Suprapubic skin (tissue), 4 donors: ENCODE measurements at regions not wholly inside any gene's neighbourhood (a gene's known extent, or its start where the extent isn't known, plus 50 kb on each side); places are given as distances from the start of the nearest gene placed in this dataset.

Experiments used
- DNase-seq, 2 donors: peaks; one replicate each; pipeline ENCODE4 v3.0.0-alpha.2; 2019; ENCODE audit warnings: low spot score in 2 of 2
- H3K27ac ChIP-seq: fragments of 200-600 bp; sonication (generic); one replicate; pipeline ENCODE4 v1.5.1; 2019
- H3K27me3 ChIP-seq: fragments of 200-600 bp; sonication (generic); one replicate; pipeline ENCODE4 v1.5.1; 2019
- H3K36me3 ChIP-seq: fragments of 200-600 bp; sonication (generic); one replicate; pipeline ENCODE4 v1.5.1; 2019
- H3K4me1 ChIP-seq: fragments of 200-600 bp; sonication (generic); one replicate; pipeline ENCODE4 v1.5.1; 2019
- H3K4me3 ChIP-seq: fragments of 200-600 bp; sonication (generic); one replicate; pipeline ENCODE4 v1.5.1; 2019; ENCODE audit warnings: mild to moderate bottlenecking
- H3K9me3 ChIP-seq: fragments of 200-600 bp; sonication (generic); one replicate; pipeline ENCODE4 v1.5.1; 2019
- CTCF ChIP-seq, 2 donors: fragments of 200-600 bp in 1 of 2; fragments of 450-650 bp in 1 of 2; sonication (generic) in 1 of 2; IDR thresholded peaks; one replicate each; pipeline ENCODE4 v1.5.1; 2016 to 2019; ENCODE audit warnings: antibody characterized with exemption in 2 of 2, mild to moderate bottlenecking in 1 of 2, moderate library complexity in 1 of 2
- EP300 ChIP-seq: sonication (generic); formaldehyde crosslinking; IDR thresholded peaks from one replicate; pipeline ENCODE4 v1.6.1; 2017; ENCODE audit warnings: antibody characterized with exemption
- POLR2A ChIP-seq, 2 donors: fragments of 450-650 bp; IDR thresholded peaks; one replicate each; pipeline ENCODE4 v1.6.1; 2017; ENCODE audit warnings: antibody characterized with exemption in 2 of 2, mild to moderate bottlenecking in 2 of 2, moderate library complexity in 2 of 2
- POLR2AphosphoS5 ChIP-seq, 3 donors: sonication (generic); formaldehyde crosslinking; IDR thresholded peaks; one replicate each; pipeline ENCODE4 v1.6.1; 2017; ENCODE audit warnings: antibody characterized with exemption in 3 of 3
- WGBS: methylation state at CpG from one replicate; pipeline ENCODE4 v1.1.5; 2018; 5-methylcytosine and 5-hydroxymethylcytosine counted together

GRCh38 chr12:126797525-126797924 is 1469.4 kb upstream of the TMEM132C start:
- Histone ChIP-seq H3K4me3 (no peak overlapping the region), H3K9me3 (no peaks in the 10 kb centered on the region), H3K27me3 (no peaks in the 10 kb centered on the region), H3K4me1 (no peaks in the 10 kb centered on the region), H3K36me3 (no peaks in the 10 kb centered on the region), H3K27ac (no peak overlapping the region)
- no peak for TF ChIP-seq CTCF (IDR thresholded peaks at IDR 0.05)
- no peak for TF ChIP-seq POLR2A (IDR thresholded peaks at IDR 0.05)
- TF ChIP-seq EP300: no peak
- TF ChIP-seq POLR2AphosphoS5 (IDR thresholded peaks at IDR 0.05): no peak
- no peak for DNase-seq
- WGBS: 94% methylated on average over 5 of the region's 5 CpGs

DNA sequence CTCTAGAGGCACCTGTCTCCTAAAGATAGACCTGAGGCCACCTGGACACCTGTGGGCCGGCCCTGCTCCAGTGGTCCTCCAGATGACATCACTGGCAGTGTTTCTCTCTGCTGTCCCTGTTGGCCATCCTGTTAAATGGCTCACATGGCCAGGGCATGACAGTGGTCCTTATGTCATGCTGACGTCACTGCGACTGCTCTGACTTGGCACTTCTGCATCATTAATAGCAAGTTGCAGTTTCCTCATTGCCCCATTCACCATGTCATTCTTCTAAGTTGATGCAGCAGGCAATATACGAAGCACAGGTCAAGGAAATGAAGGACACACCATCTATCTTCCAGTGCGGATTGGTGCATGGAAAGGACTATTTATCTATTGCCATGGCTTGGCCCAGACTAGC is 1468.5 kb upstream of the TMEM132C start:
- H3K4me3 ChIP-seq: no peak overlapping the region
- no peaks in the 10 kb centered on the region for H3K4me1 ChIP-seq
- no peak for TF ChIP-seq POLR2AphosphoS5 (IDR thresholded peaks at IDR 0.05)
- no peak for TF ChIP-seq CTCF (IDR thresholded peaks at IDR 0.05)
- TF ChIP-seq POLR2A (IDR thresholded peaks at IDR 0.05): no peak
- TF ChIP-seq EP300: no peak
- 86% methylated on average over 5 of the region's 5 CpGs for WGBS
- no peaks in the 10 kb centered on the region for H3K36me3 ChIP-seq
- no peaks in the 10 kb centered on the region for H3K27me3 ChIP-seq
- no peak for DNase-seq
- no peaks in the 10 kb centered on the region for H3K9me3 ChIP-seq
- H3K27ac ChIP-seq: no peak overlapping the region

- WGBS: 32% methylated on average over 4 of the region's 4 CpGs
- Histone ChIP-seq H3K27ac (no peak overlapping the region), H3K9me3 (no peaks in the 10 kb centered on the region), H3K36me3 (no peaks in the 10 kb centered on the region), H3K4me1 (no peaks in the 10 kb centered on the region), H3K27me3 (no peaks in the 10 kb centered on the region), H3K4me3 (no peak overlapping the region)
- no peak for DNase-seq
- no peak for TF ChIP-seq POLR2AphosphoS5 (IDR thresholded peaks at IDR 0.05)
- no peak for TF ChIP-seq CTCF (IDR thresholded peaks at IDR 0.05)
- TF ChIP-seq EP300: no peak
- TF ChIP-seq POLR2A (IDR thresholded peaks at IDR 0.05): no peak
Measured at GRCh38 chr12:126807312-126807865, 1459.6 kb upstream of the TMEM132C start.

DNA sequence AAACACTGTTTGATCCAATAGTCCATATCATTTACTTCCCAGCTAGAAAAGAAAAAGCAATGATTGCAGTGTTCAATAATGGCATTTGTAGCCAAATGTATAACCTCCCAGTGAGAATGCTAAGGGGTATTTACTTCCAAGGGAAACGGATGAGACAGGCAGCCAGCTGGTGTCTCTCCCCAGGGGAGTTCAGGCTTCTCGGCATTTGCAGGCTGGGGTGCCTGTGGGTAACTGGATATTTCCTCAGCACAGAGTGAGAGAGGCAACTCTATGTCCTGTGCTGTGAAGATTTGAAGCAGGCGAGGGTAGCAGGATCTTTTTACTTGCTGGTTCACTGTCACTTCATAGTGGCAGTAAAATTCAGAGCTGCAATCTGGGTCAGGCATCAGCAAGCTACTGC is 1455.6 kb upstream of the TMEM132C start:
- no peak for DNase-seq
- Histone ChIP-seq H3K36me3 (no peaks in the 10 kb centered on the region), H3K9me3 (no peaks in the 10 kb centered on the region), H3K4me1 (no peaks in the 10 kb centered on the region), H3K4me3 (no peak overlapping the region), H3K27me3 (no peaks in the 10 kb centered on the region), H3K27ac (no peak overlapping the region)
- TF ChIP-seq CTCF (IDR thresholded peaks at IDR 0.05) (no peak), POLR2A (IDR thresholded peaks at IDR 0.05) (no peak), POLR2AphosphoS5 (IDR thresholded peaks at IDR 0.05) (no peak), EP300 (no peak)
- 28% methylated on average over 3 of the region's 3 CpGs for WGBS

DNA sequence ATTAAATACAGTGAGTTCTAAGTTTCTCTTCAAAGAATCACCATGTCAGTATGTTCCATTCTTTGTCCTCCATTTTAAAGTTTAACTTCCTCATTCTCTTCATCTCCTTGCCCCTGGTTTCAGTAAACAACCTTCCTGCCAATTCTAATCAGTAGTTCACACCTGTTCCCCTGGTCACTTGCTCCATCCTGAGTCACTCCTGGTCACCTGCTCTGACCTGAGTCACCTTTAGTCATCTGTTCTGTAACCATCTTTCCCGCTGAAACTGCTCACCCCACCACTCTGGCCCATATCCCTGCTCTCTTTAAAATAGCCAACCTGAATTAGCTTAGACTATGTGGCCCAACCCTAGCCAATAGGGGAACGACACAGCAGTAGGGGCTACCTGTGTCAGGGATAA is 1447.4 kb upstream of the TMEM132C start:
- no peak for TF ChIP-seq POLR2A (IDR thresholded peaks at IDR 0.05)
- no peak for TF ChIP-seq POLR2AphosphoS5 (IDR thresholded peaks at IDR 0.05)
- no peak for TF ChIP-seq EP300
- TF ChIP-seq CTCF (IDR thresholded peaks at IDR 0.05): no peak
- no peak for DNase-seq
- Histone ChIP-seq H3K27me3 (no peaks in the 10 kb centered on the region), H3K9me3 (peaks cover 18% of the 10 kb centered on the region), H3K36me3 (no peaks in the 10 kb centered on the region), H3K4me1 (no peaks in the 10 kb centered on the region), H3K27ac (no peak overlapping the region), H3K4me3 (no peak overlapping the region)
- WGBS: 66% methylated on average over 2 of the region's 2 CpGs
